T-cell (primary cell): ENCODE measurements at regions not wholly inside any gene's neighbourhood (a gene's known extent, or its start where the extent isn't known, plus 50 kb on each side); places are given as distances from the start of the nearest gene placed in this dataset.

Experiments
- ATAC-seq, 4 experiments: fragments of 200-7000 bp in 3 of 4; fragments of 150-1000 bp in 1 of 4; cut with Tn5 transposase; replicated peaks in 1 of 4; 1 replicate in 3 of 4; 2 replicates in 1 of 4; pipeline ENCODE4 v1.10.0; 2021; ENCODE audit warnings: moderate library complexity in 3 of 4, mild to moderate bottlenecking in 2 of 4, moderate number of reproducible peaks in 1 of 4
- CTCF ChIA-PET, 2 donors: fragments of 300-600 bp; sonication (Branson Sonifier 250); formaldehyde crosslinking; loops; one replicate each; lab custom pipeline; 2022; ENCODE audit warnings: antibody characterized with exemption in 2 of 2; lab: Charles Lee
- POLR2A ChIA-PET, 2 donors: fragments of 300-600 bp; sonication (Branson Sonifier 250); formaldehyde crosslinking; loops; one replicate each; lab custom pipeline; 2022; ENCODE audit warnings: antibody characterized with exemption in 2 of 2; lab: Charles Lee
- DNase-seq, 35 experiments: peaks; one replicate each; pipeline versions ENCODE4 v3.0.0 to v3.0.0-alpha.2; 2013 to 2023
- H3K27ac ChIP-seq: one replicate; pipeline ENCODE4 v1.5.1; 2013; ENCODE audit warnings: low read length
- H3K27me3 ChIP-seq, 2 experiments: replicated peaks in 1 of 2; 1 replicate in 1 of 2; 2 replicates in 1 of 2; pipeline versions ENCODE4 v1.6.1 to v1.7.0; 2013; ENCODE audit warnings: low read length in 1 of 2, mixed read lengths in 1 of 2; ENCODE audit not compliant: control insufficient read depth in 2 of 2, insufficient read depth in 2 of 2; ENCODE audit errors: extremely low read depth in 1 of 2
- H3K36me3 ChIP-seq, 2 donors: 1 replicate in 1 of 2; 2 replicates in 1 of 2; pipeline versions ENCODE4 v1.6.1 to v1.7.0; 2013; ENCODE audit warnings: low read length in 1 of 2; ENCODE audit not compliant: control insufficient read depth in 2 of 2, insufficient read depth in 1 of 2; ENCODE audit errors: extremely low read depth in 1 of 2
- H3K4me1 ChIP-seq, 2 experiments: 1 replicate in 1 of 2; 2 replicates in 1 of 2; pipeline versions ENCODE4 v1.6.1 to v1.7.0; 2013; ENCODE audit warnings: low read length in 2 of 2, mixed read lengths in 1 of 2; ENCODE audit not compliant: insufficient read depth in 2 of 2, control insufficient read depth in 1 of 2; ENCODE audit errors: extremely low read depth in 1 of 2
- H3K4me3 ChIP-seq, 2 donors: 1 replicate in 1 of 2; 2 replicates in 1 of 2; pipeline versions ENCODE4 v1.5.1 to v1.7.0; 2013; ENCODE audit warnings: mild to moderate bottlenecking in 2 of 2, low read length in 1 of 2, moderate library complexity in 1 of 2; ENCODE audit not compliant: control insufficient read depth in 1 of 2; ENCODE audit errors: extremely low read depth in 1 of 2
- H3K9me3 ChIP-seq: 2 replicates; pipeline ENCODE4 v1.7.0; 2013
- H3K27ac Mint-ChIP-seq, 2 donors: one replicate each; pipeline ENCODE4 v1.8.0; 2020 to 2021; ENCODE audit warnings: mild to moderate bottlenecking in 2 of 2, mixed read lengths in 2 of 2
- H3K27me3 Mint-ChIP-seq, 2 donors: one replicate each; pipeline ENCODE4 v1.8.0; 2021 to 2022; ENCODE audit warnings: mixed read lengths in 2 of 2
- H3K36me3 Mint-ChIP-seq: one replicate; pipeline ENCODE4 v1.8.0; 2021; ENCODE audit warnings: mixed read lengths
- H3K4me1 Mint-ChIP-seq, 3 donors: one replicate each; pipeline ENCODE4 v1.8.0; 2020 to 2022; ENCODE audit warnings: mixed read lengths in 3 of 3, mild to moderate bottlenecking in 1 of 3
- H3K4me3 Mint-ChIP-seq, 3 donors: one replicate each; pipeline ENCODE4 v1.8.0; 2020 to 2022; ENCODE audit warnings: mild to moderate bottlenecking in 3 of 3, mixed read lengths in 3 of 3, moderate library complexity in 3 of 3
- H3K9me3 Mint-ChIP-seq, 3 donors: one replicate each; pipeline ENCODE4 v1.8.0; 2020 to 2022; ENCODE audit warnings: mixed read lengths in 3 of 3
- WGBS: methylation state at CpG from one replicate; pipeline ENCODE4 v1.1.5; 2013; ENCODE audit warnings: missing lambda C conversion rate; ENCODE audit not compliant: insufficient coverage; 5-methylcytosine and 5-hydroxymethylcytosine counted together

DNA sequence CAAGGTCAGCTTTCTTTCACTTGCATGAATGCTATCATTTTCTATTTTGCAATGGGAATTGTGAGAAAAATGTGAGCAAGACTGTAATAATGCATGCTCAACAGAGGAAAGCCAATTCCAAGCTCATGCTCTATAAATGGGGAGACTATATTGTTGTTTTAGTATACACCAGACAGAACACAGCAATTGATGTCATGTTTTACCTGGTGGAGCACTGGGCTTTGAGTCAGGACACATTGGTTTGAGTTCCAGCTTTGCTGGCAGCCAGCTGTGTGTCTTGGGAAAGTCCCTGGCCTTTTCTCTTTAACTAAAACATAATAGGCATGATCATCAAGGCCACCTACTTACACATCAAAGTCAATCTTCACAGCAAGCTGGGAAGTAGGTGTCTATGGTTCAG lies 83.3 kb downstream of the FOXA2 start:
- CTCF ChIA-PET, result no interaction called here
- H3K4me1 Mint-ChIP-seq, result no peaks in the 10 kb centered on the region
- H3K27ac Mint-ChIP-seq, result no peak overlapping the region
- Histone ChIP-seq H3K4me1 (no peaks in the 10 kb centered on the region), H3K4me3 (no peak overlapping the region), H3K36me3 (no peaks in the 10 kb centered on the region), H3K27ac (no peak overlapping the region), H3K9me3 (no peaks in the 10 kb centered on the region), H3K27me3 (peaks cover 0 to 2% of the 10 kb centered on the region in 2 experiments)
- H3K36me3 Mint-ChIP-seq, result no peaks in the 10 kb centered on the region
- POLR2A ChIA-PET, result no interaction called here
- H3K9me3 Mint-ChIP-seq, result peaks cover 0 to 13% (median 11%) of the 10 kb centered on the region in 3 donors
- no peaks in the 10 kb centered on the region for H3K27me3 Mint-ChIP-seq
- DNase-seq, result no peak
- no peak for ATAC-seq
- no peak overlapping the region for H3K4me3 Mint-ChIP-seq

DNA sequence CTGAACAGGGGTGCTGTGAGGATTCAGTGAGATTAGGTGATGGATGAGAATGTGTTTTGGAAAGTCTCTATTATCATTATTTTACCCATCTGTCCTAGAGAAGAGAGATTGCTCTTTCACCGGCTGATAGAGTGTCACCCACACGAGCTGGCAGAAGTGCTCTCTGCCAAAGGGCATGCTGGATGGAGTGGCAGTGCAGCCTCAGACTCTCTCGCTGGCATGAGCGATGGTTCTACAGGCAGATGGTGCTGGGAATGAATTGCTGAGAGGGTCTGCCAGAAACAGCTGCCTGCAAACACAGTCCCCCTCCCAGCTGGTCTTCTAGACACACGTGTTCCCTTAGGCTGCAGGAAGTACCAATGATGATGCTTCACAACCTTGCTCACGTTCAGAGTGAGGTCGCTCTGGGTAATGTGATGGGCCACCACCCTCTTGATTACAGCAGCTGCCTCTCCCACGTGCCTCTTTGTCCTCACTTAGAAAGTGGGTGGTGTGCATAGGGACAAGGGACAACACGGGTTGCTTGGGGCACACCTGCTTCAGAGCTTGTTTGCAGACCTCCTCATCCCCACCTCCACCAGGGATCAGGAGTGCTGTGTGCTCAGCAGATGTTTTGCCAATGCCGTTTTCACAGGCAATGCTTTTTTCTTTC lies 84.7 kb downstream of the FOXA2 start:
- Mint-ChIP-seq H3K27ac (no peak overlapping the region), H3K27me3 (no peaks in the 10 kb centered on the region), H3K9me3 (peaks cover 0 to 13% (median 11%) of the 10 kb centered on the region in 3 donors), H3K4me3 (no peak overlapping the region), H3K4me1 (no peaks in the 10 kb centered on the region), H3K36me3 (no peaks in the 10 kb centered on the region)
- CTCF ChIA-PET, result no interaction called here
- H3K27me3 ChIP-seq, result peaks cover 0 to 2% of the 10 kb centered on the region in 2 experiments
- H3K27ac ChIP-seq, result no peak overlapping the region
- no peak overlapping the region for H3K4me3 ChIP-seq
- H3K9me3 ChIP-seq, result no peaks in the 10 kb centered on the region
- H3K36me3 ChIP-seq, result no peaks in the 10 kb centered on the region
- no peaks in the 10 kb centered on the region for H3K4me1 ChIP-seq
- ATAC-seq (no peak), DNase-seq (no peak)
- POLR2A ChIA-PET, result no interaction called here
- WGBS, result 78% methylated on average over 5 of the region's 10 CpGs

DNA sequence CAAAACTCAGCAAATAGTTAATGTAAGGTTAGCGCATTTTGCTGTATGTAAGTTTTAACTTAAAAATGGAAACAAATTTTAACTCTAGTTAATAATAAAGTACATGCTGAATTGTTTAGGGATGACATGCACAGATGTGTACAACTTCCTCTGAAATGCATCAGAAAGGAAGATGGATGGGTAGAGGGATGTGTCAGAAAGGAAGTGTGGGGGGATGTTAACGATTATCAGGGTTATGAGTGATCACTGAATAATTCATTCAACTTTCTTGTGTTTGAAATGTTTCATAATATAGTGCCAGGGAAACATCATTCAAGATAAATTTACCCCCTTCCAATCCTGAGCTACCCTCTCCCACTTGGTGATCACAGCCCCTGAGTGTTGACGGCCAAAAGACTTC lies 87.6 kb downstream of the FOXA2 start:
- Histone ChIP-seq H3K27ac (no peak overlapping the region), H3K27me3 (no peaks in the 10 kb centered on the region), H3K36me3 (no peaks in the 10 kb centered on the region), H3K4me1 (no peaks in the 10 kb centered on the region), H3K9me3 (no peaks in the 10 kb centered on the region), H3K4me3 (no peak overlapping the region)
- Mint-ChIP-seq H3K9me3 (peaks cover 0 to 22% (median 12%) of the 10 kb centered on the region in 3 donors), H3K27me3 (peaks cover 0 to 3% of the 10 kb centered on the region in 2 donors), H3K4me3 (no peak overlapping the region), H3K27ac (no peak overlapping the region), H3K36me3 (no peaks in the 10 kb centered on the region), H3K4me1 (no peaks in the 10 kb centered on the region)
- no peak for DNase-seq
- CTCF ChIA-PET, result no interaction called here
- POLR2A ChIA-PET, result no interaction called here
- 100% methylated on average over 1 of the region's 3 CpGs for WGBS
- ATAC-seq, result no peak

DNA sequence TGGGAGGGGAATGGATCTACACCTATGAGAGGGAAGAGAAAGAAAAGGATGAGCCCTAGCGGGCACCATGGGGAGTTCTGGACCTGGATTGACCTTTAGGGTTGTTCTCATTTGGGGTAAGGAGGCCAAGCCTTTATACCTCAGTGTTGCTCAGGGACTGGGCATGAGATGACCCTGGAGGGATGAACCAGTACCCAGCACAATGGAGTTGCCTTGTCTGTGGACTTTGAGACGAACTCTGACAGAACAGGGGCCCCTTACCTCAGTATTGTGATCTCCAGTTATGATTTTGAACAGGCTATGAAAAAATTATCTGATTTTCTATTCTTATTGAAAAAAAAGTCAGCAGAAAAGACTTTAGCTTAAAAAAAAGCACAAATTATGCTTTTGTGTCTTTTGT lies 88.6 kb downstream of the FOXA2 start:
- Histone ChIP-seq H3K4me1 (no peaks in the 10 kb centered on the region), H3K36me3 (no peaks in the 10 kb centered on the region), H3K9me3 (no peaks in the 10 kb centered on the region), H3K27me3 (peaks cover 0 to 2% of the 10 kb centered on the region in 2 experiments), H3K27ac (no peak overlapping the region), H3K4me3 (no peak overlapping the region)
- POLR2A ChIA-PET, result no interaction called here
- Mint-ChIP-seq H3K9me3 (peaks cover 0 to 22% (median 12%) of the 10 kb centered on the region in 3 donors), H3K36me3 (no peaks in the 10 kb centered on the region), H3K4me3 (no peak overlapping the region), H3K27ac (no peak overlapping the region), H3K4me1 (no peaks in the 10 kb centered on the region), H3K27me3 (peaks cover 0 to 3% of the 10 kb centered on the region in 2 donors)
- 63% methylated on average over 2 of the region's 2 CpGs for WGBS
- CTCF ChIA-PET, result no interaction called here
- ATAC-seq, result no peak
- DNase-seq, result no peak

DNA sequence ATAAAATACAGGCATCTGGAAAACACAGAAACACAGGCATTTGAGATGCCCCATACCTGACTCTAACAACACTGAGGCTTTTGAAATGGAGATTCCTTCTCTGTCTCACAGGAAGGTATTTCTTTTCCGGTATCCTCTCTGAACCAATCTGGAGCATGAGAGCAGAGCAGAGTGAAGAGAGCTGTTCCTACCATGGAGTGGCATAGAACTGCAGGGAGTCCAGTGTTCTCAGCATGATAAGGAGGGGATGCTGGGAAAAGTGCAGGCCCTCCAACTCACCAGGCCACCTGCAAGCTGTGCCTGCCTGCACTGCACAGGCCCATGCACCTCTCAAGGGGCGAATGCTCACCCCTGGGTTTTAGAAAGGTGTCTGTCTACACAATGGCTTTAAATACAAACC lies 89.2 kb downstream of the FOXA2 start:
- ATAC-seq, result no peak
- Histone ChIP-seq H3K27me3 (peaks cover 0 to 4% of the 10 kb centered on the region in 2 experiments), H3K9me3 (no peaks in the 10 kb centered on the region), H3K4me1 (no peaks in the 10 kb centered on the region), H3K4me3 (no peak overlapping the region), H3K27ac (no peak overlapping the region), H3K36me3 (no peaks in the 10 kb centered on the region)
- H3K4me3 Mint-ChIP-seq, result no peak overlapping the region
- no peaks in the 10 kb centered on the region for H3K36me3 Mint-ChIP-seq
- ChIA-PET POLR2A (interaction anchor here in 1 of 2 donors (1.1 kb wide), 1 partner anchor 33 kb away, joined by 3 read pairs; no protein-coding TSS in a partner anchor), CTCF (no interaction called here)
- no peak overlapping the region for H3K27ac Mint-ChIP-seq
- no peak for DNase-seq
- peaks cover 0 to 22% (median 12%) of the 10 kb centered on the region in 3 donors for H3K9me3 Mint-ChIP-seq
- H3K27me3 Mint-ChIP-seq, result peaks cover 0 to 3% of the 10 kb centered on the region in 2 donors
- no peaks in the 10 kb centered on the region for H3K4me1 Mint-ChIP-seq
- no CpG with 5 or more reads among the region's 2 CpGs for WGBS

DNA sequence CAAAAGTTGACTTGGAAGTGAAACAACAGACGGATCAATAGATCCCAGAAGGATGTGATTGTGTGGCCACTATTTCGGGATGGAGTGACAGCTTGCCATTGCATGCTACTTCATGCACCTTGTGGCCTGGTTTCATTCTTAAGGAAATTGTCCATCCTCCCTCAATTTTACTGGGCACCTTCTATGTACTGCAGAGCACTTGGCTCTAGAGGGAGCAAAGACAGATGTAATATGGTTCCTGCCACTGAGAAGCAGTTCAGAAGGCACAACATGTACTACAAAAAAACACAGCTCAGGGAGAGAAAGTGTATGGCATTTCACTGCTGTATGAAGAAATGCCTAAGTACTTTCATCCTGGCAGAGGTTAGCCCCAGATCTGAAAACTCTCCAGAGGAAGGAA lies 91.9 kb downstream of the FOXA2 start:
- no peak overlapping the region for H3K4me3 Mint-ChIP-seq

More for the DNA sequence above, 91.9 kb downstream of the FOXA2 start:
- Histone ChIP-seq H3K4me1 (no peaks in the 10 kb centered on the region), H3K27me3 (peaks cover 0 to 4% of the 10 kb centered on the region in 2 experiments), H3K4me3 (no peak overlapping the region), H3K27ac (no peak overlapping the region), H3K36me3 (no peaks in the 10 kb centered on the region), H3K9me3 (no peaks in the 10 kb centered on the region)
- Mint-ChIP-seq H3K9me3 (peaks cover 0 to 17% (median 5%) of the 10 kb centered on the region in 3 donors), H3K27me3 (peaks cover 0 to 3% of the 10 kb centered on the region in 2 donors), H3K27ac (no peak overlapping the region), H3K36me3 (no peaks in the 10 kb centered on the region), H3K4me1 (no peaks in the 10 kb centered on the region)
- ATAC-seq (no peak), DNase-seq (no peak)
- ChIA-PET POLR2A (no interaction called here), CTCF (no interaction called here)
- WGBS, result no CpG with 5 or more reads among the region's 2 CpGs
